ENCODE measurements at regions not wholly inside any gene's neighbourhood (a gene's known extent, or its start where the extent isn't known, plus 50 kb on each side); places are given as distances from the start of the nearest gene placed in this dataset.
"Not testable (repeated sequence)": the region's sequence is repeated elsewhere in the genome, so short reads cannot be mapped to it uniquely, and the experiment has no call there.

GRCh38 chr14:41000350-41000749 is 606.3 kb upstream of the LRFN5 start:
- TF ChIP-seq, protein P1, sequence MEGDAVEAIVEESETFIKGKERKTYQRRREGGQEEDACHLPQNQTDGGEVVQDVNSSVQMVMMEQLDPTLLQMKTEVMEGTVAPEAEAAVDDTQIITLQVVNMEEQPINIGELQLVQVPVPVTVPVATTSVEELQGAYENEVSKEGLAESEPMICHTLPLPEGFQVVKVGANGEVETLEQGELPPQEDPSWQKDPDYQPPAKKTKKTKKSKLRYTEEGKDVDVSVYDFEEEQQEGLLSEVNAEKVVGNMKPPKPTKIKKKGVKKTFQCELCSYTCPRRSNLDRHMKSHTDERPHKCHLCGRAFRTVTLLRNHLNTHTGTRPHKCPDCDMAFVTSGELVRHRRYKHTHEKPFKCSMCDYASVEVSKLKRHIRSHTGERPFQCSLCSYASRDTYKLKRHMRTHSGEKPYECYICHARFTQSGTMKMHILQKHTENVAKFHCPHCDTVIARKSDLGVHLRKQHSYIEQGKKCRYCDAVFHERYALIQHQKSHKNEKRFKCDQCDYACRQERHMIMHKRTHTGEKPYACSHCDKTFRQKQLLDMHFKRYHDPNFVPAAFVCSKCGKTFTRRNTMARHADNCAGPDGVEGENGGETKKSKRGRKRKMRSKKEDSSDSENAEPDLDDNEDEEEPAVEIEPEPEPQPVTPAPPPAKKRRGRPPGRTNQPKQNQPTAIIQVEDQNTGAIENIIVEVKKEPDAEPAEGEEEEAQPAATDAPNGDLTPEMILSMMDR (IDR thresholded peaks at IDR 0.05; ENCODE audit: control insufficient read depth, insufficient read depth, low read depth, low read length, missing control alignments): no peak
- no peak overlapping the region for H3K4me3 ChIP-seq (ENCODE audit: control insufficient read depth, low read depth, low read length)
- no peak for DNase-seq (ENCODE audit: low read depth)

DNA sequence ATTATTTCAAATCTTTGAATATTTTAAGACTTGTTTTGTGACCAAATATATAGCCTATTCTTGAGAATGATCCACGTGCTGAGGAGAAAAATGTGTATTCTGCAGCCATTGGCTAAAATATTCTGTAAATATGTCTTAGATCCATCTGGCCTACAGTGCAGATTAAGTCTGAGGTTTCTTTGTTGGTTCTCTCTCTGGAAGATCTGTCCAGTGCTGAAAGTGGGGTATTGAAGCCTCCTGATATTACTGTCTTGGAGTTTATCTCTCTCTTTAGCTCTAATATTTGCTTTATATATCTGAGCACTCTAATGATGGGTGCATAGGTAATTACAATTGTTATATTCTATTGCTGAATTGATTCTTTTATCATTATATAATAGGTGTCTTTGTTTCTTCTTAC is 617.4 kb upstream of the LRFN5 start:
- H3K4me3 ChIP-seq (ENCODE audit: control insufficient read depth, low read depth, low read length): no peak overlapping the region
- no peak for DNase-seq (ENCODE audit: low read depth)
- TF ChIP-seq, protein P1 (IDR thresholded peaks at IDR 0.05; ENCODE audit: control insufficient read depth, insufficient read depth, low read depth, low read length, missing control alignments): no peak

DNA sequence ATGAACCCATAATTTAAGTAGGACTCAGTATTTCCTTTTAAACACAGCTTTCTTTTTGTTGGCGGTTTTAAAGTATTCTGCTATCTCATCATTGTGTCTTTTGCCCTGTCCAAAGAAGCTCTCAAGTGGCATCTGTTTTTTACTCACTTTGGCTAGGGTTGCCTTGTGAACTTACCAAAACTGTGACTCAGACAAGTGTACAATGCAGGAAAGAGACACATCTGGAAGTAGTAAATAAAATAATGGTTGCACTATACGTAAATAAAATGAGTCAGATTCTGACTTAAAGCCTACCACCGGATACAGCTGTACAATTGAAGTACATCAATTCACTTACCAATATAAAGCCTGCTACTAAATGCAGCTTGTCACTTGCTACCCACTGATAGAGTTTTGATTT is 619.2 kb upstream of the LRFN5 start:
- no peak for DNase-seq (ENCODE audit: low read depth)
- TF ChIP-seq, protein P1 (IDR thresholded peaks at IDR 0.05; ENCODE audit: control insufficient read depth, insufficient read depth, low read depth, low read length, missing control alignments): no peak
- no peak overlapping the region for H3K4me3 ChIP-seq (ENCODE audit: control insufficient read depth, low read depth, low read length)

GRCh38 chr14:40986655-40987054 is 620.0 kb upstream of the LRFN5 start:
- TF ChIP-seq, protein P1 (IDR thresholded peaks at IDR 0.05; ENCODE audit: control insufficient read depth, insufficient read depth, low read depth, low read length, missing control alignments): no peak
- H3K4me3 ChIP-seq (ENCODE audit: control insufficient read depth, low read depth, low read length): no peak overlapping the region
- no peak for DNase-seq (ENCODE audit: low read depth)

GRCh38 chr14:40985584-40985983 is 621.1 kb upstream of the LRFN5 start:
- TF ChIP-seq, protein P1 (IDR thresholded peaks at IDR 0.05; ENCODE audit: control insufficient read depth, insufficient read depth, low read depth, low read length, missing control alignments): no peak
- no peak overlapping the region for H3K4me3 ChIP-seq (ENCODE audit: control insufficient read depth, low read depth, low read length)
- DNase-seq (ENCODE audit: low read depth): no peak

- DNase-seq (ENCODE audit: low read depth): no peak
- H3K4me3 ChIP-seq (ENCODE audit: control insufficient read depth, low read depth, low read length): no peak overlapping the region
- TF ChIP-seq, protein P1 (IDR thresholded peaks at IDR 0.05; ENCODE audit: control insufficient read depth, insufficient read depth, low read depth, low read length, missing control alignments): no peak
These were observed 623.1 kb upstream of the LRFN5 start for GRCh38 chr14:40983604-40984003.

- TF ChIP-seq, protein P1 (IDR thresholded peaks at IDR 0.05; ENCODE audit: control insufficient read depth, insufficient read depth, low read depth, low read length, missing control alignments): no peak
- DNase-seq (ENCODE audit: low read depth): no peak
- no peak overlapping the region for H3K4me3 ChIP-seq (ENCODE audit: control insufficient read depth, low read depth, low read length)
These were observed 625.4 kb upstream of the LRFN5 start for GRCh38 chr14:40981247-40981646.

GRCh38 chr14:40960257-40960656 is 646.4 kb upstream of the LRFN5 start:
- DNase-seq (ENCODE audit: low read depth); H3K4me3 ChIP-seq (ENCODE audit: control insufficient read depth, low read depth, low read length): not testable (repeated sequence)

Measured in AG09309 (cell line).